ENCODE measurements at regions not wholly inside any gene's neighbourhood (a gene's known extent, or its start where the extent isn't known, plus 50 kb on each side); places are given as distances from the start of the nearest gene placed in this dataset.

DNA sequence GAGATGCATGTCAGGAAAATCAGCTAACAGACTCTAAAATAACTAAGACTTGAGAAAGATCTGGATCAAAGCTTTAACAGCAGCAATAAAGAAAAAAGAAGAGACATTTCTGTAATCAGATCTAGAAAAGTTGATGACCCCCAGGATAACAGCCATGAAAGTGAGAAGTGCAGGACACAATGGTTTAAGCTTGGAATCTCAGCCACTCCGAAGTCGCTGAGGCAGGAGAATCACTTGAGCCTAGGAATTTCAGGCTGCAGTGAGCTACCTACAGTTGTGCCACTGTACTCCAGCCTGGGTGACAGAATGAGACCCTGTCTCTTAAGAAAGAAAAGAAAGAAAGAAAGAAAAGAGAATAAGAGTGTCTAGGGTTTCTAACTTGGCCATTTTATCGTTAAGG is 544.1 kb downstream of the CD83 start:
- TF ChIP-seq EZH2 (optimal IDR thresholded peaks at IDR 0.05; ENCODE audit: low read depth, low read length) (no peak), CTCF (IDR thresholded peaks at IDR 0.05; ENCODE audit: low read length) (no peak)

Data from MM.1S (cell line).